GM23248 (cell line): ENCODE measurements at regions not wholly inside any gene's neighbourhood (a gene's known extent, or its start where the extent isn't known, plus 50 kb on each side); places are given as distances from the start of the nearest gene placed in this dataset.

Experiments
- DNase-seq: peaks from one replicate; pipeline ENCODE4 v3.0.0-alpha.2; 2015
- H2AFZ ChIP-seq: fragments of 200-600 bp; sonication (generic); 2 replicates; pipeline ENCODE4 v1.6.1; 2016; ENCODE audit warnings: antibody characterized with exemption
- H3F3A ChIP-seq: fragments of 200-600 bp; sonication (generic); 2 replicates; pipeline ENCODE4 v1.6.1; 2016; ENCODE audit warnings: mild to moderate bottlenecking, antibody characterized with exemption, mixed run types; ENCODE audit not compliant: insufficient read depth
- H3K27ac ChIP-seq: fragments of 200-600 bp; sonication (generic); 2 replicates; pipeline ENCODE4 v1.5.1; 2016; ENCODE audit warnings: mild to moderate bottlenecking
- H3K27me3 ChIP-seq: fragments of 200-600 bp; sonication (generic); replicated peaks from 2 replicates; pipeline ENCODE4 v1.6.1; 2016; ENCODE audit warnings: mild to moderate bottlenecking; ENCODE audit not compliant: insufficient read depth
- H3K36me3 ChIP-seq: fragments of 200-600 bp; sonication (generic); 2 replicates; pipeline ENCODE4 v1.6.1; 2016; ENCODE audit warnings: low read depth, mild to moderate bottlenecking
- H3K4me1 ChIP-seq: fragments of 200-600 bp; sonication (generic); 2 replicates; pipeline ENCODE4 v1.6.1; 2016; ENCODE audit warnings: mild to moderate bottlenecking; ENCODE audit not compliant: insufficient read depth
- H3K4me2 ChIP-seq: fragments of 200-600 bp; sonication (generic); one replicate; pipeline ENCODE4 v1.6.1; 2016; ENCODE audit warnings: mild to moderate bottlenecking; ENCODE audit not compliant: unreplicated experiment
- H3K4me3 ChIP-seq: fragments of 200-600 bp; sonication (generic); 2 replicates; pipeline ENCODE4 v1.5.1; 2016; ENCODE audit warnings: mild to moderate bottlenecking
- H3K79me2 ChIP-seq: fragments of 200-600 bp; sonication (generic); 2 replicates; pipeline ENCODE4 v1.6.1; 2016; ENCODE audit warnings: mild to moderate bottlenecking; ENCODE audit not compliant: insufficient read depth
- H3K9ac ChIP-seq: fragments of 200-600 bp; sonication (generic); 2 replicates; pipeline ENCODE4 v1.6.1; 2016; ENCODE audit warnings: mild to moderate bottlenecking
- H3K9me2 ChIP-seq: fragments of 200-600 bp; sonication (generic); 2 replicates; pipeline ENCODE4 v1.6.1; 2016; ENCODE audit warnings: mixed run types, mild to moderate bottlenecking, moderate library complexity; ENCODE audit not compliant: insufficient read depth
- H3K9me3 ChIP-seq: fragments of 200-600 bp; sonication (generic); one replicate; pipeline ENCODE4 v1.6.1; 2017; ENCODE audit warnings: low read depth
- H4K20me1 ChIP-seq: fragments of 200-600 bp; sonication (generic); 2 replicates; pipeline ENCODE4 v1.6.0; 2016; ENCODE audit not compliant: insufficient read depth
- EZH2 ChIP-seq: fragments of 200-600 bp; sonication (generic); IDR thresholded peaks from 2 replicates; pipeline ENCODE4 v1.6.1; 2018; ENCODE audit warnings: antibody characterized with exemption, mild to moderate bottlenecking; ENCODE audit not compliant: insufficient read depth, poor library complexity, severe bottlenecking
- EZH2phosphoT487 ChIP-seq: fragments of 200-600 bp; sonication (generic); IDR thresholded peaks from 2 replicates; pipeline ENCODE4 v1.6.1; 2018; ENCODE audit warnings: antibody characterized with exemption, moderate library complexity, mild to moderate bottlenecking, low read depth; ENCODE audit not compliant: insufficient read depth
- WGBS, 2 experiments: methylation state at CpG; one replicate each; pipeline ENCODE4 v1.1.6; 2015 to 2017; ENCODE audit warnings: low lambda C conversion rate in 2 of 2, low coverage in 1 of 2; ENCODE audit errors: missing lambda C conversion rate in 2 of 2; 5-methylcytosine and 5-hydroxymethylcytosine counted together
- in situ Hi-C: fragments of 300-500 bp; cut with MboI; formaldehyde crosslinking; loops from 2 replicates; pipeline ENCODE4 v1.15.0; 2020

- TF ChIP-seq EZH2phosphoT487 (no peak), EZH2 (no peak)
- H3K36me3 ChIP-seq: no peaks in the 10 kb centered on the region
- peak overlapping the region; percentile 73 for H3K27ac ChIP-seq
- H3K9me2 ChIP-seq: no peaks in the 10 kb centered on the region
- no peaks in the 10 kb centered on the region for H3K9me3 ChIP-seq
- H3K4me3 ChIP-seq: no peak overlapping the region
- no peaks in the 10 kb centered on the region for H3K27me3 ChIP-seq
- peak overlapping the region; percentile 17; the same call in 1 of the 2 replicates for H3K9ac ChIP-seq
- H2AFZ ChIP-seq: no peak overlapping the region
- peaks cover 32% of the 10 kb centered on the region for H3K4me1 ChIP-seq
- WGBS, 2 experiments: 79 to 83% methylated on average over 4 of the region's 4 CpGs
- no peaks in the 10 kb centered on the region for H3K79me2 ChIP-seq
- no peaks in the 10 kb centered on the region for H4K20me1 ChIP-seq
- H3F3A ChIP-seq: peaks cover 40% of the 10 kb centered on the region
- in situ Hi-C loops: no loop called here
- peak; percentile 33 for DNase-seq
- no peak overlapping the region for H3K4me2 ChIP-seq
Observed at GRCh38 chr11:130798801-130799200, 117.5 kb downstream of the SNX19 start.

- in situ Hi-C loops: no loop called here
- DNase-seq: peak; percentile 75
- H3F3A ChIP-seq: peaks cover 40% of the 10 kb centered on the region
- no peak overlapping the region for H3K9ac ChIP-seq
- H3K9me2 ChIP-seq: no peaks in the 10 kb centered on the region
- H3K79me2 ChIP-seq: no peaks in the 10 kb centered on the region
- no peak overlapping the region for H2AFZ ChIP-seq
- H3K27me3 ChIP-seq: no peaks in the 10 kb centered on the region
- no peaks in the 10 kb centered on the region for H3K36me3 ChIP-seq
- H3K4me3 ChIP-seq: no peak overlapping the region
- peaks cover 32% of the 10 kb centered on the region for H3K4me1 ChIP-seq
- H3K4me2 ChIP-seq: peak overlapping the region; percentile 12
- WGBS, 2 experiments: 63 to 65% methylated on average over 6 of the region's 6 CpGs
- no peaks in the 10 kb centered on the region for H3K9me3 ChIP-seq
- no peak for TF ChIP-seq EZH2
- no peaks in the 10 kb centered on the region for H4K20me1 ChIP-seq
- peak overlapping the region; percentile 44 for H3K27ac ChIP-seq
Observed at GRCh38 chr11:130801333-130802122, 114.8 kb downstream of the SNX19 start.

GRCh38 chr11:130802567-130802966 is 113.7 kb downstream of the SNX19 start:
- Histone ChIP-seq H3K4me2 (no peak overlapping the region), H3K4me1 (peaks cover 30% of the 10 kb centered on the region), H3K9me2 (no peaks in the 10 kb centered on the region), H3K9ac (no peak overlapping the region), H2AFZ (no peak overlapping the region), H3K9me3 (no peaks in the 10 kb centered on the region), H3K27ac (no peak overlapping the region), H3F3A (peaks cover 32% of the 10 kb centered on the region), H4K20me1 (no peaks in the 10 kb centered on the region), H3K27me3 (no peaks in the 10 kb centered on the region), H3K36me3 (no peaks in the 10 kb centered on the region), H3K4me3 (no peak overlapping the region), H3K79me2 (no peaks in the 10 kb centered on the region)
- in situ Hi-C loops: no loop called here
- TF ChIP-seq EZH2 (no peak), EZH2phosphoT487 (no peak)
- WGBS, 2 experiments: 73 to 78% methylated on average over 2 of the region's 2 CpGs
- no peak for DNase-seq

- Histone ChIP-seq H3K4me2 (no peak overlapping the region), H3K27ac (no peak overlapping the region), H3K36me3 (no peaks in the 10 kb centered on the region), H3K27me3 (no peaks in the 10 kb centered on the region), H3K79me2 (no peaks in the 10 kb centered on the region), H3K9me3 (no peaks in the 10 kb centered on the region), H3K4me3 (no peak overlapping the region), H3K9me2 (no peaks in the 10 kb centered on the region), H2AFZ (no peak overlapping the region), H3F3A (peaks cover 21% of the 10 kb centered on the region), H3K9ac (no peak overlapping the region), H4K20me1 (no peaks in the 10 kb centered on the region), H3K4me1 (peaks cover 17% of the 10 kb centered on the region)
- DNase-seq: no peak
- TF ChIP-seq EZH2phosphoT487 (no peak), EZH2 (no peak)
- 90 to 91% methylated on average over 12 of the region's 12 CpGs for WGBS, 2 experiments
- in situ Hi-C loops: no loop called here
Observed at GRCh38 chr11:130804306-130805076, 111.8 kb downstream of the SNX19 start.
